Head of caudate nucleus (tissue), 42 donors: ENCODE measurements at regions not wholly inside any gene's neighbourhood (a gene's known extent, or its start where the extent isn't known, plus 50 kb on each side); places are given as distances from the start of the nearest gene placed in this dataset.
"Not testable (repeated sequence)": the region's sequence is repeated elsewhere in the genome, so short reads cannot be mapped to it uniquely, and the experiment has no call there.

ENCODE experiments used
- DNase-seq, 42 donors: peaks; one replicate each; pipeline versions ENCODE4 v3.0.0 to v3.0.0-alpha.2; 2020 to 2021; ENCODE audit warnings: mixed read lengths in 7 of 42
- intact Hi-C: fragments of 100-400 bp; cut with DNase I; formaldehyde crosslinking; loops from one replicate; pipeline ENCODE4 v1.15.0; 2022

DNA sequence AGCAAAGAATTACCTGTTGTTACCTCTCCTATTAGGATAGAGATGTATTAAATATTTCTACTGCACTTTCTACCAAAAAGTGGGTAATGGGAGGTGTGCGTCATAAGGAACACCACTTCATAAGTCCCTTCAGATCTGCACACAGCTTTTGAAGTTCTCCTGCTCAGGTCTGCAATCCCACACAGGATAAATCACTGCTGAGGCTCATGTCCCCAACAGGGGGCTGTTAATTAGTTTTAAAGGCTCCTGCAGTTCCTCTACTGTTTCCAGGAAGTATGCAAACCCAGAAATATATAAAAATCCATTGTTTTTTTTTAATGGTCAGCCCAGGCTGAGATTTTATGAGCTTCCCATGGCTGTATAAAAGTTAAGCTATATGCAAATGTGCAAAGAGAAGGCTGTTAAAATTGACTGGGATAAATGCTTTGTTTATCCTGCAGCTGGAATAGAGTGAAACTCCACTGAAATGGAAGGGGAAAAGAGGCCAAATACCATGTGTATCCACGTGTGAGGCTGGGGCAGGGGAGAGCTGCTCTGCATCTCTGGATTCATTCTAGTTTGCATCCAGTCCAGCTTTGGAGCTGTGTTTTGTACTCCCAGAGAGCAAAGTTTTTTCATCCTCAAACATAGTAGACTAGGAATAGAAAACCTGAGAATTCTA is 903.7 kb downstream of the TDRD15 start:
- no peak for DNase-seq
- intact Hi-C loops: no loop called here

DNA sequence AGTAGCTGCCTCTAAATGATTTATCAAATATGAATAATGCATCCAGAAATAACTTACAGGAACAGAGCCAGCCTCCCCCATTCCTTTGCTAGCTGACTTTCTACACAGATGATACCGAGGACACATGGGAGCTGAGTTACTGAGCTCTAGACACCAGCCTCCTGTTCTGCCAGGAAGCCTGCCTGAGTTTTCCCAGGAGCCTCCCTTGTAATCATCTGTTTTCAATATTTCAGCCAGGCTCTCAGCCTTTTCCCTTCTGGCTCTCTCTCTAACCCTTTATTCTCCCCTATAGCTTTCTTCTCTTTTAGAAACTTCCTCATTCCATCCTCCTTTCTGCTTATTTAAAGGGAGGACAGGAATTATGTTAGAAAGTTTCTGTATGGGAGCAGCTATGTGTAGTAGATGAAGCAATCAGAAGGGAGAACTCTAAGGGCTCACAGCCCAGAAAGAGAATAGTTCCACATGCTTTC is 911.6 kb downstream of the TDRD15 start:
- DNase-seq: peak in 10 of 42 donors; percentile 5 to 42 (median 12)
- intact Hi-C loops: no loop called here

DNA sequence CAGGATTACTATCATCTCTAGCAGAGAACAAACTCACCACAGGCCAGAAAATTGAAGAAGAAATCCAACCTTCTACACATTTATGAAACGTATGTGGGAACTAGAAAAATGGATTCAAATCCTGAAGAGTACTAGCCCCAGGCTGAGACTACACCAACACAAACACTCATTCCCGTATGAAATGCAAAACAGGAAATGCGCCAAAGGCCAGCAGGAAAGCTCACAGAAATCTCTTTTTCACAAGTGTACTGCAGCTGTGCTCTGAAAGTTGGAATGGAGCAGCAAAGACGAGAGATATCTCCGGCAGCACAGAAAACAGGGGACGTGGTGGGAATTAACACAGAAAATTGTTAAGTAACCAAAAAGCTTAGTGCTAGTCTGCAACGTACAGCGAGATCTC is 913.5 kb downstream of the TDRD15 start:
- intact Hi-C loops: no loop called here
- DNase-seq: peak in 25 of 42 donors; percentile 2 to 57 (median 17)

DNA sequence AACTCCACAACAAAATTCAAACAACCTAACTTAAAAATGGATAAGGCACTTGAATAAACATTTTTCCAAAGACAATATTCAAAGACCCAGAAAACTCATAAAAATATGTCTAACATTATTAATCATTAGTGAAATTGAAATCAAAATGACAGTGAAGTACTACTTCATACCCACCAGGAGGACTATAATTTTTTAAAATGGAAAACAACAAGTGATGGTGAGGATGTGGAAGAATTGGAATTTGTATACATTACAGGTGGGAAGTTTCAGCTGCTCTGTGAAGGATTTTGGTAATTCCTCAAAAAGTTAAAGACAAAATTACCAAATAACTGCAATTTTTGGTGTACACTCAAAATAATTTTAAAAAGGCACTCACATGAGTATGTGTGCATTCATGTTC is 920.0 kb downstream of the TDRD15 start:
- intact Hi-C loops: no loop called here

DNA sequence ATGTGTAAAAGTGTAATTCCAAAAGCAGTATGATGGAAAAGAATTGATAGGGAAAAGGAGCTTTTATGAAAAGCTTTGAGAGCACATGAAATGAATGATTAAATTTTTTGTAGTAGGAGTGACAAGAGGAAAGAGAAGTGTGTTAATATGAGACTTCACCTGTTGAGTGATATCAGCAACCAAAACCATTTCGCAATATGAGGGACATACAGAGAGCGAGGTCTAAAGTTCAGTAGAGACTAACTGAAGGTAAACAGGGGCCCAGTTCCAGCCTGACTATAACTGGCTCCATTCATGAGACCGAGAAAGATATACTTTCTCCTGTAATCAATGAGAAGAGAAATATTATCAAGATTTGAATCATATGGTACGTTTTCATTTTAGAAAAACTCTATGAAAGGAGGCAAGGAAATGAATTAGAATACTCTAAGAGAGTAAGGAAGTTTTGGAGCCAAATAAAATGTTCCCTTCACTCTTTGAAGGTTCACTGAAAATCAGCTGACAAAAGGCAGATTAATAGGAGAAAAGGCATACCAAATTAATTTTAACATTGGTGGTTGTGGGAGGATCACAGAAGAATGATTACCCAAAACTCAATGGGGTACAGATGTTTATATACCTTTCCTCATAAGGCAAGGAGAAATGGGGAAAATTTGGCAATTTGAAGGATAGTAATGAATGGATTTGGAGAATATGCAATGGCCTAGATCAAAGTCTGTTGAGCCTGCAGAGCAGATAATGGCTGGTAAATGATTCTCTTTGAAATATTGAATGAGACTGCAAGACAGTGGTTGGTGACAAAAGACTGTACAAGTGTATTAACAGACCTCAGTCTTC is 932.2 kb downstream of the TDRD15 start:
- intact Hi-C loops: no loop called here
- no peak for DNase-seq

More for the DNA sequence above, 920.0 kb downstream of the TDRD15 start:
- no peak for DNase-seq

DNA sequence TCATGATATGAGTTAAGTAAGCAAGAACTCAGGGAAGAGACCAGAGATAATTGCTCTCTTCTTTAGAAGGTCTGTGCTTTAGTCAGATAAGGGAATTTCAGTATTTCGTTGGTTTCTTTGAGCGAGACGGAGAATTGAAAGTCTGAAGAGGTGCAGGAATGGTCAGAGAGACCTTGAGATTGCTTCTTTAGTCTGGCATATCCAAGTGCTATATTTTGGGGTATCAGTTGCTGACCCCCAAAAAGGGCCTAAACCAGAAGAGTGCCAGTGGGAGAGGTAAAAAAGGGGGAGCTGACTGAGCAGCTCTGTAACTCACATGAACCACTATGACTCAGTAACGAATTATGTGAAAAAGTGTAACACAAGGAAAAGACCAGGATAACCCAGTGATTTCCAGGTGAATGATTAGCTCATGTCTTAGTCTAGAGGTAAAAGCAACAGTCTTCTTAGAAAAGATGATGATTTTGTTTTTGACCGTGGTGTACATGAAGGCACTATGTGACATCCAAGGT is 932.9 kb downstream of the TDRD15 start:
- DNase-seq: no peak
- intact Hi-C loops: no loop called here

DNA sequence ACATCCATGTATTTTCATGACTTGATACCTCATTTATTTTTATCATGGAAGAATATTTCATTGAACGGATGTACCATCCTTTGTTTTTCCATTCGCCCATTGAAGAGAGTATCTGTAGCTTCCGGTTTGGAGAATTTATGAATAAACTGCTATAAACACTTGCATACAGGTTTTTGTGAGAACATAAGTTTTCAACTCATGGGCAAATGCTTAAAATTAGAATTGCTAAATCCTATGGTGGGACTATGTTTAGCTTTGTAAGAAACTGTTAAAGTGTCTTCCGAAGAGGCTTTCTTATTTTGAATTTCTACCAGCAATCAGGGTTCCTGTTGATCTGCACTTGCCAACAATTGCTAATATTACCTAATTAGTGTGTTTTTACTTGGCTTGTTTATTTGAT is 938.9 kb downstream of the TDRD15 start:
- intact Hi-C loops: no loop called here
- no peak for DNase-seq

DNA sequence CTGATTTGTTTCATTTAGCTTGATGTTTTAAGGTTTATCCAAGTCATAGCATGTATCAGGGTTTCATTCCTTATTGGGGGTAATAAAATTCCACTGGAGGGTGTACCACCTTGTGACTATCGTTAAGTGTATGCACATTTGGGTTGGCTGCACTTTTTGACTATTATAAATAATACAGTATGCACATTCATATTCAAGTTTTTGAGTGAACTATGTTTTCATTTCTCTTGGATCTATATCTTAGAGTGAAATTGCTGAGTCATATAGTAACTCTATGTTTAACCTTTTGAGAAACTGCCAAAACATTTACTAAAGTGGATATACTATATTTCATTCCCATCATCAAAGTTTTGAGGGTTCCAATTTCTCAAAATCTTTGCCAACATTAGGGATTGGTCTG is 952.7 kb downstream of the TDRD15 start:
- DNase-seq: no peak
- intact Hi-C loops: no loop called here

DNA sequence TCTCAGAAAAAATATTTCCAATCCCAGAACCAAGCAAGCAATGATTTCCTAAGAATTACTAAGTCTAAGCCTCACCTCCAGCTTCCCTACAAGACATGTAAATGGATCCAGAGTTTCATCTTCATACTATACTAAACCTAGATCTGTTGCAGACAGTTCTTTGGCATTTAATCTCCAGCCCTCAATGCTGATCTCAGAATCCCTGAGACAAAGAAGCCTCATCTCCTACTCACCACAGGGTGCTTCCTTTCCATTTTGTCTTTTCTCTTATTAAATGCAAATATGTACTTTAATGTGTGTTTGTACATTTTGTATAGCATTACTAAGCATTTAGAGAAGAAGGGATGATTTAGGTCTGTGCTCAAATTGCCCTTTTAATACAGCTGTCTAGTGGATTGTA is 954.9 kb downstream of the TDRD15 start:
- intact Hi-C loops: no loop called here
- DNase-seq: no peak

DNA sequence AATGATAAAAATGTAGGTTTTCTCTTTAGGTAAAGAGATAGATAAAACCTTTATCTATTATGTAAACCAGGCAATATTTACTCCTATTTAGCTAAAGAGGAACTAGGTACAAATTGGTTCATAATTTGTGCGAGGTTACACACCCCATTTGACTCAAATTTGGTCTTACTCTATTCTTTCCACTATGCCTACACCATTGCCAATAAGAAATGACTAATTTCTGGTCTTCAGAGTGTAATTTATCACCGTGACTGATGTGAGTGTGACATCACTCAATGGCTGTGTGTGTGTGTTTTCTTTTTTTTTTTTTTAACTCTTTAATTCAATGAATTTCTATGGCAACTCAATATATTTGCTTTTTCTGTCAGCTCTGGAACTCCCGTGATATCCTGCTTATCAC is 955.8 kb downstream of the TDRD15 start:
- DNase-seq: no peak

DNA sequence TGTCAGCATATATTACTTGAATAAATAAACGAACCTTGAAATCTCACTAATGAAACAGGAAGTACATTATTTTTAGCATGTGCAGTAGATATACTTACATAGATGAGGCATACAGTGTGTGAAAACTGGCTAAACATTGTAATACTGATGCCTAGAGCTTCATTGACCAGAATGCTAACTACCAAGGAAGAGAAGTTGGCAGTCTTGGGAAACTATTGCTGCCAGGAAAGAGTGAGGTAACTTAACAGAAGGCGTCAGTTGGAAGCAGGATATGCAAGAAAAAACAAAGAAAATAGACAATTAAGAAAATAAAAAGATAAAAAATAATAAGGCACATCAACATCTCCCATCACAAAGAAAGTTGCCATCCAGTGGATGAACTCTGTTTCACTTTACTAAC is 963.0 kb downstream of the TDRD15 start:
- intact Hi-C loops: no loop called here
- peak in 2 of 42 donors; percentile 7 to 21 for DNase-seq

More for the DNA sequence above, 955.8 kb downstream of the TDRD15 start:
- intact Hi-C loops: no loop called here

DNA sequence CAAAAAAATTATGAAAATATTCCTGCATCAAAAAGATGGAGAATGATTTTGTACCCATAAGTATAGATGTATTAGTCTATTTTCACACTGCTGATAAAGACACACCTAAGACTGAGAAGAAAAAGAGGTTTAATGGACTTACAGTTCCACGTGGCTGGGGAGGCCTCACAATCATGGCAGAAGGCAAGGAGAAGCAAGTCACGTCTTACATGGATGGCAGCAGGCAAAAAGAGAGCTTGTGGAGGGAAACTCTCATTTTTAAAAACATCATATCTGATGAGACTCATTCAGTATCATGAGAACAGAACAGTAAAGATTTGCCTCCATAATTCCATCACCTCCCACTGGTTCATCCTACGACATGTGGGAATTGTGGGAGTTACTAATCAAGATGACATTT is 979.8 kb downstream of the TDRD15 start:
- intact Hi-C loops, DNase-seq: not testable (repeated sequence)

DNA sequence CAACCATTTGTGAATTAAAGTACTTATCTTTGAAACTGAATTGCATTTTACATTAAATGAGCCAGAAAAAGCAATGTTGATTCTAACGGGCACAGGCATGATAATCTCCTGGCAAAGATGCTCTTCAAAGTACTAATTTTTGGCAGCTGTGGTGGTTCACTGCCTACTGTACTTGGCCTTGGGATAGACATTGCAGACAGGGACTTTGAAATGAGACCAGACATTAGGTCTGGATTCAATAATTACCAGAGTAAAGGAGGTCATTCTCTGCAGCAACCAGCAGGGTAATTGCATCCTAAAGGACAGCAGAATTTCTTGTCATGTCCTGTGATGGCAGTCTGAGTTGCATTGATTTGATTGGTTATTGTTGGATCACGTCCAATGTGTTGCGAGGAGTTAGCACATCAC is 986.5 kb downstream of the TDRD15 start:
- intact Hi-C loops: no loop called here
- DNase-seq: no peak

DNA sequence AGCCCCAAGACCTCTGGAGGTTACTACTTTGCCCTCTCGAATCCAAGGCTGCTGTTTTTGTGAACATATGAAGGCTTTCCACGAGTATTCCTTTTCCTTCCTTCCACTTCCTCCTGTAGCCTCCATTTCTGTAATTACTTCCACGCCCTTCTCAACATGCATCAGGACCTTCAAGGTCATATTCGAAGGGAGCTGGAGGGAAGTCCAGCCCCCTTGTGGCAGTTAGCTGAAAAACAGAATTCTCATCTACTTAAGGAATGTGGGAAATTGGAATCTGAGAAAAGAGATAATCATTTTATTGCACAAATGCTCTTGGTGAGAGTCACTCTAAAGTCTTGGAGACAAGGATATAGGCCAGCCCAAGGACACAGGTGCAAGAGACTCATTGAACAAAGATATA is 1000.2 kb downstream of the TDRD15 start:
- no peak for DNase-seq
- intact Hi-C loops: no loop called here

DNA sequence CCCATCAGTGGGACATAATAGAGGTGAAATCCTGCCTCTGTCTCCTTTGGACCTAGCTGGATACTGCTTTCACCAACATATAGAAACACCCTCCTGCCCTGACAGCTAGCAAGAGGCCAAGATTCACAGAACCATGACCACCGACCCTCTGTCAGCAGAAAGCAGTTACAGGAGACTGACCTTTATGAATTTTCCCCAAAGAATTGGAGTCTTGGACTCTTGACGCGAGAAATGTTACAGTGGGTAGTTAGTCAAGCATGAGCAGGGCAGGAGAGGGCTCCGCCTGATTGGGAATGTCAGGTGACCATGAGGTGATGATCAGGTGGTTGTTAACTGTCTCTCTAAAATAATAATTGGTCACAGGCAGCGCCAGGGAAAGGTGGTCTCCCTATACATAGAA is 1002.3 kb downstream of the TDRD15 start:
- no peak for DNase-seq
- intact Hi-C loops: no loop called here

DNA sequence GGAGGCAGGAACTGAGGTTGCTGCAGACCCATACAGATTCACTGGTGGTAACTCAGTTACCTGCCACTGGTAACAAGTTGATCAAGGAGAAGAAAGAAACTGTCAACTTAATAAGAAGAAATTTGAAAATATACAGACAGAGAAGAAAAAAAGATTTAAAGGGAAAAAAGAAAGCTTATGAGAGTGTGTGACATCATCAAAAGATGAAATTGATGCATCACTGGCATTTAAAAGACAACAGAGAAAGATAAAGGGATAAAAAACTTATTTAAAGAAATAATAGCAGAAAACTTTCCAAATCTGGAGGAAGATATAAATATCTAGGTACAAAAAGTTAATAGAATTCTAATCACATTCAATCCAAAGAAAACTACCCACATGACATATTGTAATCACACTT is 1003.2 kb downstream of the TDRD15 start:
- intact Hi-C loops: no loop called here
- no peak for DNase-seq

DNA sequence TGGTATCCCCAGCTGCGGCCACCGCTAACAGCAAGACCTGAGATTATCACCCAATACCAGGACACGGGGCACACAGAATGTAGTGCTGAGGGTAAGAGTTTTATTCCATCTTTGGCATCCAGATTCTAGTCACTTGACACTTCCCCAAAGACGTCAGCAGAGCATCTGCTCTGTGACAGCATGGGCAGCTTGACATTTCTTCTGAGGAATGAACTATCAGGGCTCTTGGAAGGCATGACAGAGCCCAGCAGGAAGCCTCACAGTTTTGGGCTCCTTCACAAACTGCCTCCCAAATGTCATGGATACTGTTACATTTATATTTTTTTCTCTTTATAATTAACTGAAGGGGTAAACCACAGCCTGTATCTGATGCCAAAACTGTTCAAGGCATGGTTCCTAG is 1010.7 kb downstream of the TDRD15 start:
- intact Hi-C loops: no loop called here
- no peak for DNase-seq

DNA sequence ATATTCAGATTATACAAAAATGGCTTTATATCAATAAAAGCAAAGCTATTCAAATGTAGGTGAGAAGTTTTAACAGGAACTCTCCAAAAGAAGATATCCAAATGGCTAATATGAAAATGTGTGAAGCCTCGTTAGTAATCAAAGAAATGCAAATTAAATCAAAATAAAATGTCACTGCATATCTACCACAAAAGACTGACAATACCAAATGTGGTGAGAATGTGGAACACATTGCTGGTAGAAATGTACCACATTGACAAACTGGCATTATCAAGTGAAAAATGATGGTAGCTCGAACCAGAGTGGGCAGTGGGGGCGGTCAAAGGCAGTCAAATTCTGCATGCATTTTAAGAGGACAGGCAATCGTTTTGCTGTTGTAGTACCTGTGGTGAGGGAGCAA is 1012.7 kb downstream of the TDRD15 start:
- intact Hi-C loops: no loop called here
- DNase-seq: no peak

DNA sequence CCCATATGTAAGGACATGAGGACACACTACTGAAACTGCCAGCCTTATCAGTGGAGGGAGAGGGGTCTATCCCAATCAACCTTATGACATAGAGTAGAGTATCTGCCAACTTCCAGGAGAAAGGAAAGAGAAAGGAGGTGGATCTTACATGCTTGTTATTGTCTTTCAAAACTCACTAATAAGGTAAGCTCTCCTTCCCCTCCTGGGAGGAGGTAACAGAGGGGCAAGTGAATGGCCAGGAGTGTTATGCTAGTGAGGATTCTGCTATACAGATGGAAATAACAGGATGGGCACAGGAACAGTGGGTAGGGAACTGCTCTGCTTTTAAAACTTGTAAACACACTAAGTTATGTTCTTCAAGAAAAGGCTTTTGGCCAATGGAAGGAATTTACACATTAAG is 1020.1 kb downstream of the TDRD15 start:
- intact Hi-C loops: no loop called here

DNA sequence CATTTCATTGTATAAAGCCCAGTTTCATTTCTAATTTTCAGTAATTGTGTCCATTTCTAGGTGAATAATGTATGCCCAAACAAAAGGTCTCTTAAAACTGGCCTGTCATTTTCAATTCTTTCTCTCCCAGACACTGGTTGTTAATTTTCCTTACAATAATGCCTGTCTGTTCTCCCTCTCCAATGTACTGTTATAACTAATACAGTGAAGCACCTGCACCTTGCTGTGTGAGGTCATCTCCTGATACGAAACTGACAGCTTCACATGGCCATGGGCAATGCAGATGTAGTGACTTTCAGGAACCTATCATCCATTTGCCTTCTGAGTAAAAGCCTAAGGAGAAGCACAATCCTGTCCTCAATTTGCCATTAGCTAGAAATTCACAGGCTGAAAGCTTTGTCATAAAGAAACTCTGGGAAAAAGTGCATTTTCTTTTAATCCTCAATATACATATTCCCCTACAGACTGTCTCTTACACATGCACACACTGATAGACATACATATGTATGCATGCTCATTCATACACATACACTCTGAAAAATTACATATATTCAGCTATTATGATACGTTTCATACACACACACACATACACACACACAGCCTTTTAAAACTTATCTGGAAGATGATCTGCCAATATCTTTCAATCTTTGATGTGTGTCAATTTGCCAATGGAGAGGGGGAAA is 1030.3 kb downstream of the TDRD15 start:
- DNase-seq: no peak
- intact Hi-C loops: no loop called here

More for the DNA sequence above, 1020.1 kb downstream of the TDRD15 start:
- DNase-seq: no peak
